Activated naive CD4-positive, alpha-beta T cell treated with Interleukin-2 at 50 U/mL for 16 hours (primary cell): ENCODE measurements at regions not wholly inside any gene's neighbourhood (a gene's known extent, or its start where the extent isn't known, plus 50 kb on each side); places are given as distances from the start of the nearest gene placed in this dataset.

Source experiments
- DNase-seq: peaks from one replicate; pipeline ENCODE4 v3.0.0-alpha.2; 2020

GRCh38 chr5:92912283-92912682, 668.7 kb downstream of the NR2F1-AS1 start:
- DNase-seq = no peak

- no peak for DNase-seq
Observed at GRCh38 chr5:92911851-92912250, 669.2 kb downstream of the NR2F1-AS1 start.

- DNase-seq = no peak
Observed at GRCh38 chr5:92911293-92911692, 669.7 kb downstream of the NR2F1-AS1 start.

GRCh38 chr5:92909602-92909962, 671.4 kb downstream of the NR2F1-AS1 start:
- no peak for DNase-seq

GRCh38 chr5:92908952-92909601, 671.9 kb downstream of the NR2F1-AS1 start:
- no peak for DNase-seq

- DNase-seq = no peak
Observed at GRCh38 chr5:92907938-92908606, 672.9 kb downstream of the NR2F1-AS1 start.

- no peak for DNase-seq
Observed at GRCh38 chr5:92906798-92907376, 674.1 kb downstream of the NR2F1-AS1 start.

- DNase-seq = no peak
Observed at GRCh38 chr5:92904021-92904420, 677.0 kb downstream of the NR2F1-AS1 start.

- DNase-seq = no peak
Observed at GRCh38 chr5:92899611-92900010, 681.4 kb downstream of the NR2F1-AS1 start.

- DNase-seq = no peak
Observed at GRCh38 chr5:92896722-92897121, 684.3 kb downstream of the NR2F1-AS1 start.

- no peak for DNase-seq
Observed at GRCh38 chr5:92890841-92891244, 690.2 kb downstream of the NR2F1-AS1 start.

- DNase-seq = no peak
Observed at GRCh38 chr5:92889140-92889539, 691.9 kb downstream of the NR2F1-AS1 start.

GRCh38 chr5:92887254-92887653, 693.8 kb downstream of the NR2F1-AS1 start:
- no peak for DNase-seq

GRCh38 chr5:92886751-92887150, 694.3 kb downstream of the NR2F1-AS1 start:
- DNase-seq = no peak

- DNase-seq = no peak
Observed at GRCh38 chr5:92885950-92886349, 695.1 kb downstream of the NR2F1-AS1 start.

GRCh38 chr5:92884469-92884868, 696.5 kb downstream of the NR2F1-AS1 start:
- no peak for DNase-seq

GRCh38 chr5:92879806-92880543, 701.0 kb downstream of the NR2F1-AS1 start:
- no peak for DNase-seq

GRCh38 chr5:92874790-92875189, 706.2 kb downstream of the NR2F1-AS1 start:
- DNase-seq = no peak

- no peak for DNase-seq
Observed at GRCh38 chr5:92868442-92868841, 712.6 kb downstream of the NR2F1-AS1 start.

GRCh38 chr5:92864591-92864990, 716.4 kb downstream of the NR2F1-AS1 start:
- DNase-seq = no peak

- DNase-seq = no peak
Observed at GRCh38 chr5:92863666-92864065, 717.4 kb downstream of the NR2F1-AS1 start.

GRCh38 chr5:92861531-92862285, 719.3 kb downstream of the NR2F1-AS1 start:
- no peak for DNase-seq

- no peak for DNase-seq
Observed at GRCh38 chr5:92860061-92860460, 721.0 kb downstream of the NR2F1-AS1 start.
